Testis (tissue), 2 donors: ENCODE measurements at regions not wholly inside any gene's neighbourhood (a gene's known extent, or its start where the extent isn't known, plus 50 kb on each side); places are given as distances from the start of the nearest gene placed in this dataset.
"Not testable (repeated sequence)": the region's sequence is repeated elsewhere in the genome, so short reads cannot be mapped to it uniquely, and the experiment has no call there.

ENCODE experiments used
- DNase-seq: peaks from one replicate; pipeline ENCODE4 v3.0.0-alpha.2; 2019
- H3K27ac ChIP-seq, 2 donors: fragments of 200-600 bp; sonication (generic); one replicate each; pipeline ENCODE4 v1.5.1; 2019
- H3K27me3 ChIP-seq: fragments of 200-600 bp; sonication (generic); one replicate; pipeline ENCODE4 v1.5.1; 2019
- H3K36me3 ChIP-seq: fragments of 200-600 bp; sonication (generic); one replicate; pipeline ENCODE4 v1.5.1; 2017; ENCODE audit warnings: low read depth; ENCODE audit errors: missing control alignments
- H3K4me1 ChIP-seq: fragments of 200-600 bp; sonication (generic); one replicate; pipeline ENCODE4 v1.5.1; 2019
- H3K4me3 ChIP-seq, 2 donors: fragments of 200-600 bp; sonication (generic); one replicate each; pipeline ENCODE4 v1.5.1; 2017 to 2019
- H3K9me3 ChIP-seq: fragments of 200-600 bp; sonication (generic); one replicate; pipeline ENCODE4 v1.5.1; 2017
- CTCF ChIP-seq, 3 experiments: fragments of 450-650 bp in 2 of 3; fragments of 200-600 bp in 1 of 3; sonication (generic) in 1 of 3; IDR thresholded peaks; one replicate each; pipeline ENCODE4 v1.5.1; 2016 to 2019; ENCODE audit warnings: antibody characterized with exemption in 3 of 3, mild to moderate bottlenecking in 2 of 3, moderate library complexity in 1 of 3
- POLR2A ChIP-seq: fragments of 450-650 bp; IDR thresholded peaks from one replicate; pipeline ENCODE4 v1.6.1; 2017; ENCODE audit warnings: antibody characterized with exemption, mild to moderate bottlenecking, moderate library complexity
- WGBS, 2 donors: methylation state at CpG; one replicate each; pipeline ENCODE4 v1.1.5; 2018; 5-methylcytosine and 5-hydroxymethylcytosine counted together
- intact Hi-C: fragments of 100-400 bp; cut with DNase I; formaldehyde crosslinking; loops from one replicate; pipeline ENCODE4 v1.15.1; 2023; ENCODE audit warnings: low total_unique reads

- Histone ChIP-seq H3K36me3 (no peaks in the 10 kb centered on the region), H3K9me3 (no peaks in the 10 kb centered on the region), H3K27ac (no peak overlapping the region), H3K4me3 (no peak overlapping the region), H3K4me1 (no peaks in the 10 kb centered on the region), H3K27me3 (no peaks in the 10 kb centered on the region)
- no peak for DNase-seq
- intact Hi-C loops = no loop called here
- TF ChIP-seq POLR2A = no peak
- TF ChIP-seq CTCF (IDR thresholded peaks at IDR 0.05) = no peak
- WGBS, 2 donors = 69 to 79% methylated on average over 1 of the region's 1 CpG
Measured at GRCh38 chr6:53428886-53429285, 80.1 kb upstream of the ELOVL5 start.

DNA sequence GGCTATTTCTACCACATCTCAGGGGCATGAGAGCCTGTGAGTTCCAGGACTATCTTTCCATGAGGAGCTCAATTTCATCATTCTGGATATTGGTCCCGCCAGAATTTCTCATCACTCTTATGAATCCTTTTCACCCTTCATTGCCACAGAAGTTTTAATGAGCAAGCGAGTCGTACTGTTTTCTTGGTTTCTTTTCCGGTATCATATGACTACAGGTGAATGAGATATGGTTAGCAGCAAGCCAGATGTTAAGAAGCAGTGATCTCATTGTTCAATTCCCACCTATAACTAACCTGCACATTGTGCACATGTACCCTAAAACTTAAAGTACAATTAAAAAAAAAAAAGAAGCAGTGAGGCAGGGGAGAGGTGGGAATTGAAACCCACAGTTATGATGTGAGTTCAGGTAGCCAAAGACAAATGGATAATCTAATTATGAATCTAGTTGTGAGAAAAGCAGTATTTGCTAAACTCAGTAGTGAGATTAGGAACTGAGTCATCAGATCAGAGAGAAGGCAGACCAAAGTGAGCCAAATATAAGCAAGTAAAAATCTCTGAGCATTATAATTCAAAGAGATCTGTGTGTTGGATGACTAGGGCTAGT, 78.0 kb upstream of the ELOVL5 start:
- TF ChIP-seq CTCF (IDR thresholded peaks at IDR 0.05) (no peak), POLR2A (no peak)
- Histone ChIP-seq H3K27ac (no peak overlapping the region), H3K27me3 (no peaks in the 10 kb centered on the region), H3K4me1 (no peaks in the 10 kb centered on the region), H3K9me3 (no peaks in the 10 kb centered on the region), H3K4me3 (no peak overlapping the region), H3K36me3 (no peaks in the 10 kb centered on the region)
- DNase-seq = no peak
- 83 to 97% methylated on average over 4 of the region's 4 CpGs for WGBS, 2 donors
- intact Hi-C loops = no loop called here

- TF ChIP-seq POLR2A = no peak
- TF ChIP-seq CTCF (IDR thresholded peaks at IDR 0.05) = no peak
- no peak for DNase-seq
- WGBS, 2 donors = 91 to 94% methylated on average over 3 of the region's 3 CpGs
Measured at GRCh38 chr6:53426117-53426516, 77.4 kb upstream of the ELOVL5 start.

DNA sequence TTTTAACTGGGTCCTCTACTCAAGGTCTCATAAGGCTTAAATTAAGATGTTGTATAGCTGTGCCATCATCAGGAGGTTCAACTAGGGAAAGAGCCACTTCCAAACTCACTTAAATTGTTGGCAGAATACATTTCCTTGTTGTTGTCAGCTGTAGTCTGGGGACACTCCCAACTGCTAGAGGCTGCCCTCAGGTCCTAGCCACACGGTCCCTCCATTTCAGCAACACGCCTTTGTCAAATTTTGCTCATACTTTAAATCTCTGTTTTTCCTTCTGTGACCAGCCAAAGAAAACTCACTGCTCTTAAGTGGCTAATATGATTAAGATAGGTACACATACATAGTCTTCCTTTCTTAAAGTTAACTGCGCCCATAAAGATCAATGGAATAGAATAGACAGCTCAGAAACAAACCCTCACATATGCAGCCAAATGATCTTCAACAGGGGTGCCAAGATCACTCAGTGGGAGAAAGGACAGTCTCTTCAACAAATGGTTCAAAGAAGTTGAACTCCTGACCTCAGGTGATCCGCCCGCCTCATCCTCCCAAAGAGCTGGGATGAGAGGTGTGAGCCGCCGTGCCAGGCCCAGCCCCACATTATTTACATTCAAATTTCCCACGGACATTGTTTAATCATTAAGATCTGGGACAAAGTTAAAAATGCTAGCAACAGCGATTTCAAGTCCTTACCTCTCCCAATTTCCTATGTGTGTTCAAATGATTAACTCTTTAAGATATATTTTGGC, 76.4 kb upstream of the ELOVL5 start:
- 88 to 91% methylated on average over 9 of the region's 9 CpGs for WGBS, 2 donors
- Histone ChIP-seq H3K4me3 (no peak overlapping the region), H3K27ac (no peak overlapping the region), H3K27me3 (no peaks in the 10 kb centered on the region), H3K9me3 (no peaks in the 10 kb centered on the region), H3K4me1 (no peaks in the 10 kb centered on the region), H3K36me3 (no peaks in the 10 kb centered on the region)
- intact Hi-C loops = no loop called here
- TF ChIP-seq CTCF (IDR thresholded peaks at IDR 0.05) = no peak
- no peak for TF ChIP-seq POLR2A
- no peak for DNase-seq

More at GRCh38 chr6:53426117-53426516, 77.4 kb upstream of the ELOVL5 start:
- intact Hi-C loops = no loop called here
- Histone ChIP-seq H3K4me3 (no peak overlapping the region), H3K4me1 (no peaks in the 10 kb centered on the region), H3K27me3 (no peaks in the 10 kb centered on the region), H3K9me3 (no peaks in the 10 kb centered on the region), H3K27ac (no peak overlapping the region), H3K36me3 (no peaks in the 10 kb centered on the region)

DNA sequence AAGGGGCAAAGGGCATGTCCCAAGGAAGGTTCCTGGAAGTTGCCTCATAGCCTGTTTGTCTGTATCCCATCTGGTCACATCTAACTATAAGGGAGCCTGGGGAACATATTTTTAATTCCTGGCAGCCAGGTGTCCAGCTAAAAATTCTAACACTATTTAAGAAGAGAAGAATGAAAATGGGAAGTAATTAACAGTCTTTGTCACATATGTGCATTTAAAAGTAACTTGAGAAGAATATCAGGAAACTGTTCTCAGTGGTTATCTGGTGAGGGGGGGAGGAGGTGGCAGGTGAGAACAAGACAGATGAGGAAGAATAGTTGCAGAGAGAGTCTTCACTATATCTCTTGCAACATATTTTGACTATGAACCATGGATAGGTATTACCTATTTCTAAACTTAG, 75.5 kb upstream of the ELOVL5 start:
- Histone ChIP-seq H3K27me3 (no peaks in the 10 kb centered on the region), H3K4me3 (no peak overlapping the region), H3K36me3 (no peaks in the 10 kb centered on the region), H3K9me3 (no peaks in the 10 kb centered on the region), H3K4me1 (no peaks in the 10 kb centered on the region), H3K27ac (no peak overlapping the region)
- no peak for TF ChIP-seq POLR2A
- TF ChIP-seq CTCF (IDR thresholded peaks at IDR 0.05) = no peak
- DNase-seq = no peak
- intact Hi-C loops = no loop called here

- H3K4me1 ChIP-seq, intact Hi-C loops, DNase-seq, H3K27ac ChIP-seq, H3K27me3 ChIP-seq, H3K9me3 ChIP-seq, H3K36me3 ChIP-seq, H3K4me3 ChIP-seq: not testable (repeated sequence)
Measured at GRCh38 chr6:53423560-53423959, 74.8 kb upstream of the ELOVL5 start.
